M059J (cell line): ENCODE measurements at regions not wholly inside any gene's neighbourhood (a gene's known extent, or its start where the extent isn't known, plus 50 kb on each side); places are given as distances from the start of the nearest gene placed in this dataset.
"Not testable (repeated sequence)": the region's sequence is repeated elsewhere in the genome, so short reads cannot be mapped to it uniquely, and the experiment has no call there.

Source experiments
- DNase-seq: peaks from one replicate; pipeline ENCODE4 v3.0.0-alpha.2; 2012; ENCODE audit warnings: low read depth

DNA sequence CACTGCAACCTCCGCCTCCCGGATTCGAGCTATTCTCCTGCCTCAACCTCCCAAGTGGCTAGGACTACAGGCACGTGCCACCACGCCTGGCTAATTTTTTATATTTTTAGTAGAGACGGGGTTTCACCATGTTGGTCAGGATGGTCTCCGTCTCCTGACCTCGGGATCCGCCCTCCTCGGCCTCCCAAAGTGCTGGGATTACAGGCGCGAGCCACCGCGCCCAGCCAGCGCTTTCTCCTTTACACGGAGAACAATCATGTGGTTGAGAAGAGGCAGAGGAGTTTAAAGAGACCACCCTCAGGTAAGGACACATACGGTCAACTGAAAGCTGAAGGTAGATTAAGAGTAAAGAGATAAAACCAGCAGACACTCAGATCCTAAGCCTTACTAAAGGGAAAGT lies 1673.7 kb upstream of the PIK3C3 start:
- DNase-seq, result not testable (repeated sequence)

DNA sequence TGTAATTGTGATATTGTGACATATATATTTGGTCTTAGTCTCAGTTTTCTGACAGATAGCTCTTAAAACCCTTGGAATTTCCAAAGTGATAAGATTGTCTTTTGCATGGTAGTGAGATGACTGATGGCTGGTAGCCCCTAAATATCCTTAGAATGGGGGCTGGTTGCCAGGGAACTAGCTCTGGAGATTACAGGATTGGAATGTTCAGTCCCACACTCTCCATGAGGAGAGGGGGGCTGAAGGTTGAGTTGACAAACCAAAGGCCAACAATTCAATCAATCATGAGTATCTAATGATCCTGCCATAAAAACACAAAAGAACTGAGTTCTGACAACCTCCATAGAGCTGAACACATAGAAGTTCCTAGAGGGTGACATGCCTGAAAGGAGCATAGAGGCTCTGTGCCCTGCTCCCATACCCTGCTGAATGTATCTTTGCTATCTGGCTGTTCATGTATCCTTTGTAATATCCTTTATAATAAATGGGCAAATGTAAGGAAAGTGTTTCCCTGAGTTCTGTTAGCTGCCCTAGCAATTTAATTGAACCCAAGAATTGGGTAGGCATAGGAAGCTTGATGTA lies 1680.3 kb upstream of the PIK3C3 start:
- no peak for DNase-seq

DNA sequence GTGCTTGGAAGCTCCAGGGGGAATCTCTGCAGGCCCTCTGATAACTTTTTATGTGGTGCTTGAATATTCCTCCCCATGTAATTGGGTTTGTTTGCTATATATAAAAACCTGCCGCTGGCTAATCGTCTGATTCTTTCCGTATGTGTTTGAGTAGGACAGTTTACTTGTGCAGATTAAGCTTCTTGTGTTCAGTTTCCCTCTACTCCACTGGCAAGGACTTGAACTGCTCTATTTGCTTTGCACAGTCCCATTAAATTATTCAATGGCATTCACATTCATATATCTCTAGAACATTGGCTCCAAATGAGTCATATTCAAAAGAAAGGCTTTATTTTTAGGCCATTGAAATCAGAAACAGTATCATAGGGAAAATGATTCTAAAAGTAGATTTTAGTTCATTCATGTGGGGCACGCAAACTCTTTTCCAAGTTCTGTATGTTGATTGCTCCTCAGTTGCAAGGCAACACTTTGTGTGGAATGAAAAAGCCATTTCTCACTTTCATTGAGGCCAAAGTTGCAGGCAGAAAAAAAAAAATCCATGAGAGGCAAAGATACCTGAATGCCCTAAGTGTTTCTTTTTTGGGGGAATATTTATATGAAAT lies 1682.3 kb upstream of the PIK3C3 start:
- DNase-seq, result no peak

DNA sequence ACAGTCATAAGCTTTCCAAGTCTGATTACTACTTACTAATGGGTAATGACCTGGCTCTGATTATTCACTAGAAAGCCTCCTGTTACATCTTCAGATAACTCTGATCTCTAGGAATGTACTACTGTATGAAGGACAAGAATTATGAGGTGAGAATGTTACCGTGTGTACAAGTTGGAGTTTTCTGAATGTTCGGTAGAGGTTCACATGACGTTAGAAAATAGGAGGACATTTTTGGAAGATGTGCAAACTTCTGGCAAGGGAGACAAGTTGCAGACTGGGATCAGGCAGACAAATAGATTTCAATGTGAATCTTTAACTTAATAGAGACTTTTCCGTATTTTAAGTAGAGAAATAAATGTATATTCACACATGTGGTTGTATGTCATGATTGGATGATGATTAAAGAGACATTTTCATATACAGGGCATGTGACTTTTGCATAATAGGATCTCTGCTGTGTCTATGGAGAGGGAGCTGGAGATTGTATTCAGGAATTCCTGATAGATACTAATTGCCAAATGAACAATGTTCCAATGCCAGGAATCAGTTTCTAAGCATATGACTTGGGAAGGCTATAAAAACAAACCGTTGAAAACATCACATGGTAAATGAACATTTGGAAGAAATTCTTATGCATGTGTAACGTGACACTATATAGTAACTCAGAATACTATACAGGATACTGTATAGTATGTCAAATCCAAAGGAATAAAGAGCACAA lies 1695.8 kb upstream of the PIK3C3 start:
- no peak for DNase-seq

DNA sequence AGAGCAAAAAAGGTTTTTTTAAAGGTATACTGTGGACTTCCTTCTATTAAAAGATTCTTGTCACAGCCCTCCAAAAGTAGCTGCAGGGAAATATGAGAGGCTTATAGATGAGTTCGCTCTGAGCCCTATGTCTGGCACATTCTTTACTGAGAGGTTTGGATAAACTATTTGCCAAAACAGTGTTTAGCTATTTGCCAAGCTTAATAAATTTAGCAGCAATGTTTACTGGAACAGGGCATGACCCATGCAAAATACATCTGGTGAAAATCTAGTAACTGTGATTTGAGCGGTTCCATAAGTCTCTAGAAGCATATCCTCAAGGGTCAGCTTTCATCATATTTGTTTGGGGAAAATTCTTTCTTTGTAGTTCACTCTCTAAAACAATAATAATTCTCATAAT lies 1696.7 kb upstream of the PIK3C3 start:
- peak; percentile 18 for DNase-seq

DNA sequence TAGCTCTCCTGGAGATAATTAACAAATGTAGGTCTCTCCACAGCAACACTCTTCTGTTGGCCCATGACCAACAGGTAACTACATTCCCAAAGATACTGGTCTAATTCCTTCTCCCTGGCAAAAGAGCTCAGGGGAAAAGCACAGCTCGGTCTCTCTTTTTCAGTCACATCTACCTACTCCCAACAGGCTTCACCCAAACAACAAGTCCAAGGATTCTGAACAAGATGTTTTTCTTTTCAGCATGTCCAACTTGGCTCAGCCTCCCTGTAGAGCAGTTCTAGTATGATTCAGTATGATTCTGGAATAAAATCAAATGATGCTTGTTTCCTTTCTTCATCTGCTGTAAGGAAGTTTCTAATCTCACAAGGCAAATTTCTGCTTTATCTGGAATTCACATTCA lies 1704.8 kb upstream of the PIK3C3 start:
- no peak for DNase-seq

DNA sequence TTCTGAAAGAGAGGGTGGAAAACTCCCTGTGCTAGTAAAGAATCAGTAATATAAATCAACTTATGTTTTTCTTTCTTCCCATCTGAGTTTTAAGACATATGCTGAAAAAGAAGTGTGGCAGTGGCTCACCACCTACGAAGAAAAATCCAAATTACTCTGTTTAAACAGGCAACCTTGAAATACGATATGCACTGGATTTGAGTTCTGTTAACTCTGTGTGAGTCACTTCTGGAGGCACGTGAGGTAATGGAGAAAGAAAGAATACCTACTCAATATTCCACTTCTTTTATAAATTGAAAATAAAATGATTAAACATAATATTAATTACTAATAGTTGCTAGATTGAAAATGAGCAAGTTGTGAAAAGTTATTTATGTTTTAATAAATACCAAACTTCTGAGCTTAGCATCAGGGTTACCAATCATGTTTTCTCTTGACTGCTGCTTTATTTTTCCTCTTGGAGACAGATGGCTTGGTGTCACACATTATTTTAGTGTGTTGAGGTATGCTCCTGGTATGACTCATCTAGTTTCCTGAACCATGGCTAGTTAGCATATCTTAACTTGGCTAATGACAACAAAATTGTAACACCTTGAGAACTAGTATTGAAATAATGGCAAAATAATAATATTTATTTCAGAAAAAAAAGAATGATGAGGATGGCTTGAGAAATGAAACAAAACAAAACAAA lies 1705.5 kb upstream of the PIK3C3 start:
- peak; percentile 64 for DNase-seq

DNA sequence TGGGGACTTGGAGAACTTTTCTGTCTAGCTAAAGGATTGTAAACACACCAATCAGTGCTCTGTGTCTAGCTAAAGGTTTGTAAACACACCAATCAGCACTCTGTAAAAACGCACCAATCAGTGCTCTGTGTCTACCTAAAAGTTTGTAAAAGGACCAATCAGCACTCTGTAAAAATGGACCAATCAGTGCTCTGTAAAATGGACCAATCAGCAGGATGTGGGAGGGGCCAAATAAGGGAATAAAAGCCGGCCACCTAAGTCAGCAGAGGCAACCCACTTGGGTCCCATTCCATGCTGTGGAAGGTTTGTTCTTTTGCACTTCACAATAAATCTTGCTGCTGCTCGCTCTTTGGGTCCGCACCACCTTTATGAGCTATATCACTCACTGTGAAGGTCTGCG lies 1709.4 kb upstream of the PIK3C3 start:
- not testable (repeated sequence) for DNase-seq

DNA sequence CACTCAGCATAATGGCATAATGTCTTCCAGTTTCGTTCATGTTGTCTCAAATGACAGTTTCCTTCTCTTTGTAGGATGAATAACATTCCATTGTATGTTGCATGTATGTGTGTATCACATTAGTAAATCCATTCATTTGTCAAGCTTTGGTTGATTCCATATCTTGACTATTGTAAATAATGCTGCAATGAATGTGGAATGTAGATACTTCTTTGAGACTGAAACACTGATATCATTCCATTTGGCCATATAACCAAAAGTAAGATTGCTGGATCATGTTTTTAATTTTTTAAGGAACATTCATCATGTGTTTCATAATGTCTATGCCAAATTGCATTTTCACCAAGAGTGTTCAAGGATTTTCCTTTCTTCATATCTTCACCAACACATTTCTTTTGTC lies 1711.4 kb upstream of the PIK3C3 start:
- no peak for DNase-seq

DNA sequence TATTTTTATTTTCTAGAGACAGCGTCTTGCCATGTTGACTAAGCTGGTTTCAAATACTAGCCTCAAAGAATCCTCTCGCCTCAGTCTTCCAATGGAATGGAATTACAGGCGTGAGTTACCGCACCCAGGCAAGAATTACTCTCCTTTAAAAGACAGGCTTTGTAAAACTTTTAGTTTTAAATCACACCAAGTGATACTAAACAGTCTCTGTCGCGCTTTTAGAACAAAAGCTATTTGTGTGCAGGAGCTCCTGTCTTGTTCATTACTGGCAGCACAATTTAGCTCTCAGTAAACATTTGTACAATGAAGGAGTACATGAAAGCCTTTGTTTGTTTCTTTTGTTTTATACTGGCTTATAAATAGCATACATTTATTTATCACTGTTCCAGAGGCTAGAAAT lies 1719.2 kb upstream of the PIK3C3 start:
- no peak for DNase-seq

DNA sequence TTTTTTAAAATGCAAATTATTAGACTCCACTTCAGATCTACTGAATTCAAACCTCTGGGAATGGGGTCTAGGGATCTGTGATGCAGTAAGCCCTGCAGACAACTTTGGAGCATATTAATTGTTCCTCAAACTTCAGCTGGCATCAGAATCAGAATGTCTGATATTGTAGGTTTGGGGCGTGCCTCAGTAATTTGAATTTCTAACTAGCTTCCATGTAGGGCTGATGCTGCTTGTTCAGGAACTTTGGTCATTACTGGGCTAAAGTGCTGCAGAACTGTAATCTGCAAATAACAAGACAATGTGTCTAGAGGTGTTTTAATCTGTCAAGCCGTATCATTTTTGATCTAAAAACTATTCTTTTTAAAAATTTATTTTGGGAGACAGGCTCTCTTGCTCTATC lies 1719.7 kb upstream of the PIK3C3 start:
- DNase-seq, result no peak

DNA sequence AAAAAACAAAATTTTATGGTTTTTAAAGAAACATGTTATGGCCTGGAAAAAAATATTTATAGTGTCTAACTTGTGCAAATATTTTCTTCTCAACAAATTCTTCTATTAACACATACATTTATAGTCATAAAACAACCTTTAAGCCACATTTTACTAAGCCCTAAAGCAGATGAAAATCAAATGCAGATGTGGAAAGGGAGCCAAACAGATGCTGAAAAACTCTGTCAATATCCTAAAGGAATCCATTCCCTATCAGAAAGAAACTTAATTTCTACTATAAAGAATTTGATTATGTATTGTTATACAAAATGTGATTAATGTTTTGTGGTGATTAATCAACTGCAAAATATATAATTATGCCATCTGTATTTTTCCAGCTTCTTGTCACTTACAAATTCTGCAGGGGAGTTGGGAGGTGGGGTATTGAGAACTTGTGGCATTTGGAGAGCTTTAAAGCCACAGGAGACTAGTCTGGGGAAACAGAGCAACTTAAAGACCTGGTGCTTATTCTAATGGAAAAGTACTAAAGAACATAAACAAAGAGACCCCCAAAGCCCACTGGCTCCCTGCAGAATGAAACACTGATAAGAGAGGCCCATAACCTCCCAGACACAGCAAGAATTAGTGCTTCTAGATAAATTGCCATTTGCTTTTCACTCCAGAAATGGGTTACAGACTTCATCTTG lies 1721.0 kb upstream of the PIK3C3 start:
- DNase-seq, result no peak

DNA sequence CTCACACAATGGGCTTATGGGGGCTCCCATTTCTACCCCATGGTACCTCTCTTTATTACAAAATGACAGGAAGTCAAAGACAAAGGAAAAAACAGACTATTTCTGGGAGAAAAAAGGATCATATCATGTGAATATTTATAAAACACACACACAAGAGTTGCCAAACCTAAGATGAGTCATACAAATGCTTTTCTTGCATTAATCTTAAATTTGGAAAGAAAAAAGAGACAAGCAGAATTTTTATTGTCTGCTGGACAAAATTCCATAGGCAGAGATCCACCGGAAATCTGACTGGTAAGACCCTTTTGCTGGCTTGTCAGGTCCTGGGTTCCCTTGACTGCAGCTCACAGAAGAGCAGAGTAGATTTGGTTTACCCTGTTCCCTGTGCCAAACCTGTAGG lies 1732.3 kb upstream of the PIK3C3 start:
- peak; percentile 7 for DNase-seq

DNA sequence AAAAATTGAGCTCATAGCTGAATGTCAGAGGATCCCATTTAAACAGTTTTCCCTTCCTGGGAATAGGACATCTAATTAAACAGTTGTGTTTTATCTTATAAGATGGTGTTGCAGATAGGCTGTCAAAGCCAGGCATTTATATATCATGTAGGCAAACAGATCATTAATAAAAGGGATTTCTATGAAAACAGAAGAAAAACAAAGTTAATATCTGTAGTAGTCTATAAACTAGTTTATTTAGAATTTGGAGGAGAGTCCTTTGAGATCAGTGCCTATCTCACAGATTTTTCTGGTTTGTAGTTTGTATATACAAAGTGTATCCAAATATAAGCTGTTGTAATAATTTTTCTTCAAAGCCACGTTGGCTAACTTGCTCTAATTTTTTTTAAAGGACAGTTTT lies 1738.2 kb upstream of the PIK3C3 start:
- DNase-seq, result no peak

DNA sequence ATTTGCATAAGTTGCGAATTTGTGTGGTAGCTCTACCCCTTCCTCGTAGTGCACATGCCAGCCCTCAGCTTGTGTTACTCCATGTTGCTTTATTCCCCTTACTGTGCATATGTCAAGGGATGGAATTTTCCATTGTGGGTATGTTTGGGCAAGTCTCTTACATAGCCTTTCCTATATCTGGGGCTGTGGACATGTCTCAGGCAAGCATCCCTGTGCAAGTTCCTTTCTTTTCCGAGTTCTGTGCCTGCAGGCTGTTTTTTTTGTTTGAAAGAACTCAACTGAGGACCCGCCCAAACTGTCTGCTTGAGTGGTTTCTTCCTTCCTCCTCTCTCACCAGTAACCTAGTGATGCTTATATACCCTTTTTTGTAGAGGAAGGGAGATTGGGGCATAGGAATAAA lies 1739.1 kb upstream of the PIK3C3 start:
- no peak for DNase-seq

DNA sequence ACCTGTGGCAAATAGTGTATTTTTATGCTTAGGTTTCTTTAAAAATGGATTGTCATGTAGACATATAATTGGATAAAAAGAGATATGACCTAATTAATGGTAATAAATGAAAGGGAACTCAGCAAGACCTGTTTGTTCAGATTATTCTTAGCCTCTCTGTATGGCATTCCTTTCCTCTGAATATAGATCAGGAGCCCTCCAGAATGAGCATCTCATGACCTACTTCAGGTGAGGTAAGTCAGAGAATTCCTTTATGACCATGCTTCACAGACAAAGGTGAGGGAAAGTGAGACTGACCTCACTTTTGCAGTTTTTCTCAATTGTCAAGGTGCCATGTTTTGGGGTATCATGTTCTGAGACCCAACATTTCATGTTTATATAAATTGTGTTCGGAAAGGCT lies 1744.3 kb upstream of the PIK3C3 start:
- DNase-seq, result no peak

DNA sequence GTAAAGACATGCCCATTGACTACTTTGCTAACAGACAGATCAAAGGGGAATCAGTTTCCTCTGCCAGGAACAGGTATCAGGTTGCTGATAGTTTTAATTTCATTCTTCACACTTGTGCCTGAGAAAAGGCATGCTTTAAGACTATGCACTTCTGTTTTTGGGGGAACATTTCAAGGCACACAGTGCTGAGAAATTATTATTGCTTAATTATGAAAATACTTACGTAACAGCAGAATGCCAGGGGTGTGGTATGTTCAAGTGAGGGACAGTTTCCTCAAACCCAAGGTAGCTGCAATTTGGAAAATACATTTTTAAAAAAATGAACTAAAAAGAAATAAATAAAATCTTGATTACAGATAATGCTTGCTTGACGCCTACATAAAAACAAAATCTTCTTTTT lies 1746.1 kb upstream of the PIK3C3 start:
- DNase-seq, result no peak

DNA sequence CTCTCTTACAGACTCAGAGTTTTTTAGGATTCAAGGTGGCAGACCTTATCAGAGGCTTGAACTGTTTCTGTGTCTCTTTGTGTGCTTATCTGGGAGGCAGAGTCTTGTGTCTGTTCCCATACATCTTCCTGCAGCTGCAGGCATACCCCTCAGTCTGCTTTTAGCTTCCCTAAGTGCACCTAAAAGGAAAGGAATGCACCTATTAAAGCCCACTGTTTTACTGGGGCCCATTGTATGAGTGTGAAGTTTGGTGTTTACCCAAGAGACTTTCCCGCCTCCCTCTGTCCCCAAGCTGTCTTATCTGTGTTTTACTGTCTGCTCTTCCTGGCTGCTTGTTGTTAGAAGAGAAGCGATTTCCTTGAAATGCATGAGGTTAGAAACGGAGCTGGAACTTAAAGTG lies 1757.3 kb upstream of the PIK3C3 start:
- no peak for DNase-seq

DNA sequence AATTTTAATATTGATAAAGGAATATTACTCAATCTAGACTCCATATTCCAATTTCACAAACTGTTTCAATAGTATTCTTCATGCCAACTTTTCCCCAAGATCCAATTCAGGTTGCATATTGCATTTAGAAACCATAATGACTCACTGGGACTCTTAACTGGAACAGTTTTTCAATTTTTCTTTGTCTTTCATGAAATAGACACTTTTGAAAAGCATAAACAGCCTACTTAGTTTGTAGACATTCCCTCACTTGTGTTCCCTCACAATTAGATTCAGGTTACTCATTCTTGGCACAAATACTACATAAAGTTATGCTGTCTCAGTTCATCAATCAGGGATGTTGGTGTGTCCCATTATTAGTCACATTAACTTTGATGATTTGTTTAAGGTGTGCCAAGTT lies 1768.4 kb upstream of the PIK3C3 start:
- DNase-seq, result peak; percentile 26

DNA sequence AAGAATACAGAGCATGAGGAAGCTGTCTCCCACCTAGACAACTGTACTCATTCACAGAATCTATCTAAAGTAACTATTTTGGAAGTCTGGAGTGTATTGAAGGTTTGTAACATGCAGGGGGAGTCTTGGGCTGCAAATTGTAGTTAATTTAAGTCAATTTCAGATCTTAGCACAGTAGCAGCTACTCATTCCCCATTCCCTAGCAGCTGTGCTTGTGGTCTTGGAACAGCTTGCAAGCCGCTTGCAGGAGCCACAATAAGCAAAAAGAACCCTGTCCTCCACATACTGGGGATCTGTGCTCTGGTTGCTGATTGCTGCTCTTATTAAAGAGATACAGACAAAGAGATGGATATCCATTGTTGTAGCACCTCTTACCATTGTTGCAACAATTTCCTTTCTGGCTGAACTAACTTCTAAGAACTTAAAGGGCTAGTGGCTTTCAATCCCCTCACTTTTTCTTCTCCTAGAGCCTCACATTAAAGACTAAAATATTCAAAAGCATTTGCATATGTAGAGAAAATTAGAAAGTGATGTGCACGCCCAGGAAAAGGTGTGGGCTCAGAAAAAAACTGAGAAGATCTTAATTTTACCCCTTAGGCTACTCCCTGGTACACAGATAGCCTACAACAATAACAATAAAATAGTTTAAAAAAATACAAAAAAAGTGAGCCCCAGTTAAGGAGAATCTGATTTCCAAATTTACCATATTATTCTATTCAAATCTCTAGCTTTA lies 1775.1 kb upstream of the PIK3C3 start:
- no peak for DNase-seq

DNA sequence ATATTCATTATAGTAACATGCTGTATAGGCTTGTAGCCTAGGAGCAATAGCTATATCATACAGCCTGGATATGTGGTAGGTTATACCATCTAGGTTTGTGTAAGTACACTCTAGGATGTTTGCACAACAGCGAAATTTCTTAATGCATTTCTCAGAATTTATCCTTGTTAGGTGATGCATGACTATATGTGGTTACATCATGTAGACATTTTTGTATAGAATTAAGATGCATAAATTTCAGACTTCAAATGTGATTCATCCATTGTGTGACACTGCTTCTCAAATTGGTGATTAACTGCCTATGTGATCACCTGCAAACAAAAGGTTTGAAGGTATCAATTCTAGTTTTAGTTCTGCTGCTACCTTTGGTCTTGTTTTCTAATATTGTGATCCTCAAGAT lies 1787.0 kb upstream of the PIK3C3 start:
- DNase-seq, result no peak

DNA sequence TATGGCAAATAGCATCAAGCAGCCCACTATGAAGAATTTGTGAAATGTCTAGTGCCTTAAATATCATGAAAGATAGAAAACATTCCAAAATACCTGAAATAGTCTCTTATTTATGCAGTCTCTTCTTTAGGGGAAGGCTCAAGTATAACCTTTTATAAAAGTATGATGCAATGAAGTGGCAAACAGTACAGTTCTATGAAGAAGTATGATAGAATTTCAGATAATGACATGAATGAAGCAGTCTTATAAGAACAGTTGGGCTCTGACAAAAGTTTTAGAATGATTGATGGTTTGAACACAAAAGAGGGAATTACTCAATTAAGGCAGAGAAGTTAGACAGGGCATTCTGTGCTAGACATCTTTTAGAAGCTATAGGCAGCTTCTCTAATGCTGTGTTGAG lies 1791.8 kb upstream of the PIK3C3 start:
- DNase-seq, result no peak
